Left ventricle myocardium superior (tissue), 1 donor: ENCODE measurements at regions not wholly inside any gene's neighbourhood (a gene's known extent, or its start where the extent isn't known, plus 50 kb on each side); places are given as distances from the start of the nearest gene placed in this dataset.

Experiments
- ATAC-seq: fragments of 200-7000 bp; cut with Tn5 transposase; one replicate; pipeline ENCODE4 v1.9.1; 2020; ENCODE audit warnings: mild to moderate bottlenecking, moderate library complexity
- DNase-seq: peaks from one replicate; pipeline ENCODE4 v3.0.0-alpha.2; 2020
- intact Hi-C: fragments of 100-400 bp; cut with micrococcal nuclease; formaldehyde crosslinking; loops from one replicate; pipeline ENCODE4 v1.11.0; 2022
- donor health status: DM: no; HTN: yes; CAD: no; lungs with severe emphysema.

GRCh38 chr18:66826211-66826610 is 222.3 kb upstream of the CDH19 start:
- ATAC-seq (no peak), DNase-seq (no peak)
- intact Hi-C loops, result no loop called here

GRCh38 chr18:66825347-66825746 is 221.5 kb upstream of the CDH19 start:
- ATAC-seq (no peak), DNase-seq (no peak)
- intact Hi-C loops, result no loop called here

GRCh38 chr18:66819235-66819634 is 215.3 kb upstream of the CDH19 start:
- intact Hi-C loops, result no loop called here
- DNase-seq (no peak), ATAC-seq (no peak)

- intact Hi-C loops, result no loop called here
- DNase-seq, result no peak
- no peak for ATAC-seq
Observed at GRCh38 chr18:66813138-66813537, 209.2 kb upstream of the CDH19 start.

- intact Hi-C loops, result no loop called here
- DNase-seq, result no peak
- ATAC-seq, result no peak
Observed at GRCh38 chr18:66795051-66795450, 191.2 kb upstream of the CDH19 start.

GRCh38 chr18:66792466-66792865 is 188.6 kb upstream of the CDH19 start:
- DNase-seq, result no peak
- intact Hi-C loops, result no loop called here
- ATAC-seq, result no peak

GRCh38 chr18:66780609-66781008 is 176.7 kb upstream of the CDH19 start:
- ATAC-seq, result no peak
- intact Hi-C loops, result no loop called here
- DNase-seq, result no peak

GRCh38 chr18:66778048-66778447 is 174.2 kb upstream of the CDH19 start:
- DNase-seq (no peak), ATAC-seq (no peak)
- intact Hi-C loops, result no loop called here

- no peak for ATAC-seq
- DNase-seq, result no peak
- intact Hi-C loops, result no loop called here
Observed at GRCh38 chr18:66769375-66769774, 165.5 kb upstream of the CDH19 start.

GRCh38 chr18:66764230-66764629 is 160.3 kb upstream of the CDH19 start:
- peak; percentile 97 for ATAC-seq
- peak; percentile 35 for DNase-seq

GRCh38 chr18:66761166-66761565 is 157.3 kb upstream of the CDH19 start:
- DNase-seq (no peak), ATAC-seq (no peak)
- intact Hi-C loops, result no loop called here

More at GRCh38 chr18:66764230-66764629, 160.3 kb upstream of the CDH19 start:
- intact Hi-C loops, result no loop called here

- intact Hi-C loops, result no loop called here
- DNase-seq, result no peak
- no peak for ATAC-seq
Observed at GRCh38 chr18:66760559-66760958, 156.7 kb upstream of the CDH19 start.

GRCh38 chr18:66759050-66759828 is 155.3 kb upstream of the CDH19 start:
- ATAC-seq, result no peak
- intact Hi-C loops, result no loop called here
- no peak for DNase-seq

GRCh38 chr18:66757946-66758345 is 154.1 kb upstream of the CDH19 start:
- no peak for ATAC-seq
- DNase-seq, result no peak
- intact Hi-C loops, result no loop called here

GRCh38 chr18:66754335-66754734 is 150.4 kb upstream of the CDH19 start:
- ATAC-seq (no peak), DNase-seq (no peak)
- intact Hi-C loops, result no loop called here

GRCh38 chr18:66752733-66753132 is 148.8 kb upstream of the CDH19 start:
- no peak for ATAC-seq
- intact Hi-C loops, result no loop called here
- no peak for DNase-seq

GRCh38 chr18:66749481-66750035 is 145.7 kb upstream of the CDH19 start:
- ATAC-seq, result no peak
- no peak for DNase-seq
- intact Hi-C loops, result no loop called here

GRCh38 chr18:66749030-66749429 is 145.1 kb upstream of the CDH19 start:
- ATAC-seq, result peak; percentile 56

GRCh38 chr18:66742832-66743231 is 138.9 kb upstream of the CDH19 start:
- ATAC-seq, result no peak
- no peak for DNase-seq
- intact Hi-C loops, result no loop called here

More at GRCh38 chr18:66749030-66749429, 145.1 kb upstream of the CDH19 start:
- intact Hi-C loops, result no loop called here
- no peak for DNase-seq

- DNase-seq, result no peak
- no peak for ATAC-seq
- intact Hi-C loops, result no loop called here
Observed at GRCh38 chr18:66735933-66736332, 132.0 kb upstream of the CDH19 start.

- intact Hi-C loops, result no loop called here
- ATAC-seq, result no peak
Observed at GRCh38 chr18:66734451-66734850, 130.6 kb upstream of the CDH19 start.

More at GRCh38 chr18:66734451-66734850, 130.6 kb upstream of the CDH19 start:
- no peak for DNase-seq
